NCI-H1694 treated with DMSO at 0.1 percent for 48 hours (cell line): ENCODE measurements at regions not wholly inside any gene's neighbourhood (a gene's known extent, or its start where the extent isn't known, plus 50 kb on each side); places are given as distances from the start of the nearest gene placed in this dataset.
"Not testable (repeated sequence)": the region's sequence is repeated elsewhere in the genome, so short reads cannot be mapped to it uniquely, and the experiment has no call there.

ENCODE experiments used
- DNase-seq: peaks from one replicate; lab custom pipeline; 2025; lab: John Stamatoyannopoulos, UW

DNA sequence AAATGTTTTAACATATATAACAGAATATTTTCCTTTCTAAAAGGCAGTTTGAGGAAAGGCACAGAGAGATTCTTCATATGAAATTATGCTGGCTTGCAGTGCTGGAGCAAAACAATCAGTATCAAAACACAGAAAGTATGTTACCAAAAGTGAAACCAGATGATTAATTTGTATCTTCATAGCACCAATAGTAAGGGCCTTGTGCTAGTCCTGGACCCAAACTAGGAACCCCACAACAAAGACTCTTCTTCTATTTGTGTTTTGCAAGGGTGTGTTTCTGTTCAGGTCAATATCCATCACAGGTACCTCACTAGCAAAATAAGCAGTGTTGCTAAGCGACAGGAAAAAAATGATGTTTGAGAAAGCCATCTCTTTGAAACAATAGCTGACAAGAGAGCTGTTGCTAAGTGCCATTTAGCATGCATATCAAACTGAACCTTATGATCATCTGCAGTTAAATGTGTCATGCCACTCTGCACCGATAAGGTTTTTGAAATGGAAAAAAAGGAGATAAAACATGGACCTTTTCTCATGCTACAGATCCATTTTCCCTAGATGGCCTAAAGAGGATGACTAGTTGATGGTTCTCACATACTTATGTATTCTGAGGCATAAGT lies 196.2 kb upstream of the ALG10 start:
- no peak for DNase-seq

DNA sequence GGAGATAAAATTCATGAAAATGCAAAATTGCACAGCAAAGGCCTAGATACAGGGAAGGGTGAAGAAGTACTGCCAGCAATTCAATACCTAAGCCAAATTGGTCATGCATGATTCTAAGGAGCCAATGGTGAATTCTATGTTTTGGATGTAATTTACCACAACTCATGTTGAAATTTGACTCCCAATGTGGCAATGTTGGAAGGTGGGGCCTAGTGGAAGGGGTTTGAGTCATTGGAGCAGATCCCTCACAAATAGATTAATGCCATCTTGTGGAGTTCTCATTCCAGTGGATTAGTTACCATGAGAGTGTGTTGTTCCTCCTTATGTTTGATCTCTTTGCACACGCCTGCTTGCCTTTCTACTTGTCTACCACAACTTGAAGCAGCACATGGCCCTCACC lies 194.0 kb upstream of the ALG10 start:
- no peak for DNase-seq

DNA sequence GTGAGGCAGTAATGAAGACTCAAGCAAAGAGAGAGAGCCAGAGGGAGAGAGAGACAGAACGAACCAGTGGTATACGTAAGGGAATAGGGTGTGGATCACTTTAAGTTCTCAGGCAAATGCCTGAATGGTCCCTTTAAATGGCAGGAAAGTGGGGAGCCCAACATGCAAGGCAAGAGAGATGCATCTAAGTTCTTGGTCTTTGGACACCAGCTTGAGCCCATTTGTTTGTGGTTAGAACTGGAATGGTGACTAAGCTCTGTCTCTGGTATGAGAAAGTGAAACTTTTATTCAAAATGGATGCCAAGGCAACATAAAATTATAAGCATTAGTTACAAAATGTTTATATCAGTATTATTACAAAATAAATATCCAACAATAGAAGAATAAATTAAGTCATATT lies 192.2 kb upstream of the ALG10 start:
- no peak for DNase-seq

DNA sequence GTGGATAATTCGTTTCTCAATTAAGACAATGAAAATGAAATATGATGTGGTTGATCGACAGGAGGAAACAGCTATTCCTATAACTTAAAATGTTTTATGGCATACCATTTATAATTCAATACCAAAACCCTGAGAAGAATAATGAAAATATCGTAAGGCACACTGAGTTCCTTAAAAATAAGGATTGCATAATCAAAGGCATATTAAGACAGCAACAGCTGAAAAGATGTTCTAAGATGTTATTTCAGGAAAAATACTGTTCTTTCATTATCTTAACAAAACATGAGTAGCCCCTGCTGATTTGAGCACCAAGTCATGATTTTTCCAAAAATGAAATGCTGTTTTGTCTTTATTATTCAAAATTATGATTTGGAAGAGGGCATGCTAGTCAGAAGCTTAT lies 189.4 kb upstream of the ALG10 start:
- DNase-seq, result no peak

DNA sequence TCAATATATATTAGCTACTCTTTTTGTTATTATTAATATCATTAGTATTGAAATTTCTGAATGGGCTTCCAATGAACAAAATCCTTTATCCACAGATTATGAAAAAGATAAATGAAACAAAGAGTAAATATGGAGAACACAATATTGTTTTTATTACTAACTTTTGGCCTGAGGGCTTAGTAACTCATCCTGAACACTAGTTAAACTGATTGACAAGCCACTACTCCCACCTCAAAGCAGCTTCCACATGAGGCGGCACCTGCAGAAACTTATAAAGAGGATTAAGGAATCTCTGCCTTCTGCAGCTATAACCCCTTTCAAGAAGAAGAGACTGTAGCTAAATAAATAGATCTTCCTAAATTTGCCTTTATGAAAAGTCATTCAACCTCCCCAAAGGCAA lies 187.6 kb upstream of the ALG10 start:
- DNase-seq, result no peak

DNA sequence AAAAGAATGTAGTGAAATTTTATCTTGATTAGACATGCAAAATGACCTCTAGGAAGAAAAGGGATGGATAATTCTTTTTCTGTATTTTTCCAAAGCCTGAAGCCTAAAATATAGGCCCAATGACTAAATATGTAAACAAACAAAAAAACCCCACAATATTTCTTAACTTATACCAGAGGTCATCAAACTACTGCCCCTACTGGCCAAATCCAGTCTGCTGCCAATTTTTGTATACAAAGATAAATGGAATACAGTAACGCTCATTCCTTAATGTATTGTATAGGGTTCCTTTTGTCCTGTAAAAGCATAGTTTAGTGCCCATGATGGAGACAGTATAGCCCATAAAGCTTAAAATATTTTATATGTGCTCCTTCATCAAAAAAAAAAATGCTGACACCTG lies 145.7 kb upstream of the ALG10 start:
- no peak for DNase-seq

DNA sequence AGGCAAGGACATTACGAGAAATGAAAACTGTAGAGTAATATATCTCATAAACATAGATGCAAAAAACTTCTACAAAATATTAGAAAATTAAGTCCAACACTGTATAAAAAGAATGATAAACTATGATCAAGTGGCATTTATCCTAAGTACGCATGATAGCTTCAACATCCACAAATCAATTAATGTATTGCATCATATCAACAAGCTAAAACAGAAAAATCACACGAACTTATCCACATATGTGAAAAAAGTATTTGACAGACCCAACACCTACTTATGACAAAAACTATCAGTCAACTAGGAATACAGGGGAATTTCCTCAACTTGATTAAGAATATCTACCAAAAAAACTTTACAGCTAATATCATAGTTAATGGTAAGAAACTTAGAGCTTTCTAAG lies 129.9 kb upstream of the ALG10 start:
- DNase-seq, result no peak

DNA sequence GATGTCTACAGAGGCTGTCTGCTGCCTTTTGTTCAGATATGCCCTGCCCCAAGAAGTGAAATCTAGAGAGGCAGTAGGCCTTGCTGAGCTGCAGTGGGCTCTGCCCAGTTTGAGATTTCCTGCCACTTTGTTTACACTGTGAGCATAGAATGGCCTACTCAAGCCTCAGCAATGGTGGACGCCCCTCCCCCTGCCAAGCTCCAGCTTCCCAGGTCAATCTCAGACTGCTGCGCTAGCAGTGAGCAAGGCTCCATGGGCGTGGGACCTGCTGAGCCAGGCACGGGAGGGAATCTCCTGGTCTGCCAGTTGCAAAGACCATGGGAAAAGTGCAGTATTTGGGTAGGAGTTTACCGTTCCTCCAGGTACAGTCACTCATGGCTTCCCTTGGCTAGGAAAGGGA lies 101.8 kb upstream of the ALG10 start:
- not testable (repeated sequence) for DNase-seq

DNA sequence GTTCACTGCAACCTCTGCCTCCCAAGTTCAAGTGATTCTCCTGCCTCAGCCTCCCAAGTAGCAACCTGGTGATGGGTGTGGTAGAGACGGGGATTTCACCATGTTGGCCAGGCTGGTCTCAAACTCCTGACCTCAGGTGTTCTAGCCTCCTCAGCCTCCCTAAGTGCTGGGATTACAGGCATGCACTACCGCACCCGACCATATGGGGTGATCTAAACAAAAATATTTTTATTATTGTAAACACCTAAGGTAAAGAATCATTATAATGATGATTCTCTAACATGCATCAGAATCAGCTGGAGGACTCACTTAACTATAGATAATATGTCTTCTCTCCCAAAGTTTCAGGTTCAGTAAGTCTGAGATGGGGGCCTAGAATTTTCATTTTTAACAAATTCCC lies 96.2 kb upstream of the ALG10 start:
- DNase-seq, result no peak

DNA sequence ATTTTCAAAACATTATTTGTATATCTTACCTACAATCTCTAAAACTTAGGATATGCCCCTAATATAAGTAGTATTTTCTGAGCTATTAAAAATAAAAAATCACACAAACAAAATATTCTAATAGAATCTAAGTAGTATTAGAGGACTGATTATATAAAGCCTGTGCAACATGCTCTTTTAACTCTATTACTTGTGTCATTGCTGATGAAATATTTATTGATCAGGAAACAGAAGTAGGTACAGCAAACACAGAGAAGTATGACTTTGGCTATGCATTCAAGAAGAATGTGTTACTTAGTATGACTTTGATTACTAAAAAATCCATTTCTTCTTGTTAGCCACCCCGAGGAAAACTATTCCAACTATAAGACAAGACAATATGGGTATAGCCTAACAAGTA lies 84.6 kb upstream of the ALG10 start:
- not testable (repeated sequence) for DNase-seq

DNA sequence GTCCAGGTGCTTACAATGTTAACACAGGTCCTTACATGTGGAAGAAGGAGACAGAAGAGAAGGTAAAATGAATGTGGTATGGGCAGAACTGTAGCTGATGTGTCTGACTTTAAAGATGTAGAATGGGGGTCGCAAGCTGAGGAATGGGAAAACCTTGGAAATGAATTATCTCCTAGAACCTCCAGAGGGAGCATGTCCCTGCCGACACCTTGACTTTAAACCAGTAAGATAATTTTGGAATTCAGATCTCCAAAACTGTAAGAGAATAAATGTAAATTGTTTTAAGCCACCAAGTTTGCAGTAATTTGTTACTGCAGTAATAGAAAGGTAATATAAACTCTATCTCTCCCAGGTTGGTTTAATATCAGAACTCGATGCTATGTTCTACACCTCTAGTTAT lies 80.1 kb upstream of the ALG10 start:
- no peak for DNase-seq

DNA sequence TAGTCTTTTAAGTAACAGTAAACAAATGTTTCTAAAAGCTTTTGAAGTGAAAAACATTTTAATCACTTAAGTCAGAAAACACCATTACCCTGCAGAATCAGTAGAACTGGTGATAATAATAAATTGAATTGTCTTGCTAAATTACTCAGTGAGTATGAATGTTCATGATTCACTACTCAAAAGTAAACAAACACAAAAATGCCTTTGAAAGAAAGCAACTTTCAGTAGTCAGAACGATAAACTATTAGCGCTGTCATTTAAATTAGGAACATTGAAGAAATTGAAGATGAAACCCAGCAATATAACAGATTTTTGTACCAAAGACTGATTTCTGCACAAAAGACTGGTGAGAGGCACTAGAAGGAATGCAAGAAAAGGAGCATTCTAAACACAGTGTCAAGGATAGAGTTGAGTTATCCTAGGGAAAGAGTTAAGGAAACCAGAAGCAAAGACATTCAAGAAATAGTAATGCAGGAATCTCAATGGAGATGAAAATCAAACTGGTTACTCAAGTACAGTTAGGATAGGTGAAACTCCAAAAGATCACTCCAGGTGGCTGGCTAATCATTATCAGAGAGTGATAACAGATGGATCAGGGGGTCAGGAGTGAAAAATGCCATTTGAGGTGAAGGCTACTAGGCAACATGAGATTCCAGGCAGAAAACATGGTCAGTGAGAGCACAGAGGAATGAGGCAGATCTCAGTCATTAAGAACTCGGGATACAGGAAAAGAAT lies 77.4 kb upstream of the ALG10 start:
- no peak for DNase-seq

DNA sequence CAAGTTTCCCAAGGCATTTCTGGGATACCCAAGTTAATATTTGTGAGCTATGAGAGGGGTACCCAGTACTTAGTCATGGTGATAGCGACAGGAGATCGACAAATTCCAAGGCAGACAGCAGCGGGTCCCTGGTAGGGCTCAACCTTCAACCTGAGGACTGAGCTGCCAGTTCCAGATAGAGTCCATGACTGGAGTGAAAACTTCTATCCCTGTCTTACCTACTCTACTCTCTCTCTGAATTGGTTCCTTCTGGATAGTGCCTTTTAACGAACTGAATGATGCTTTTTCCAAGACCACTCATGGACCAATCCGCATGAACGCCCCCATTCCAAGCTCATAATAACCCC lies 76.9 kb upstream of the ALG10 start:
- DNase-seq, result no peak

DNA sequence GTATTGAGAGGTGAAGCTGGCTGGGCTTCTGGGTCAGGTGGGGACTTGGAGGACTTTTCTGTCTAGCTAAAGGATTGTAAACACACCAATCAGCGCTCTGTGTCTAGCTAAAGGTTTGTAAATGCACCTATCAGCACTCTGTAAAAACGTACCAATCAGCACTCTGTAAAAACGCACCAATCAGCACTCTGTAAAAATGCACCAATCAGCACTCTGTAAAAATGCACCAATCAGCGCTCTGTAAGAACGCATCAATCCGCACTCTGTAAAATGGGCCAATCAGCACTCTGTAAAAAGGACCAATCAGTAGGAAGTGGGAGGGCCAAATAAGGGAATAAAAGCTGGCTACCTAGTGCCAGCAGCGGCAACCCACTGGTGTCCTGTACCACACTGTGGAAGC lies 56.1 kb upstream of the ALG10 start:
- DNase-seq, result not testable (repeated sequence)

DNA sequence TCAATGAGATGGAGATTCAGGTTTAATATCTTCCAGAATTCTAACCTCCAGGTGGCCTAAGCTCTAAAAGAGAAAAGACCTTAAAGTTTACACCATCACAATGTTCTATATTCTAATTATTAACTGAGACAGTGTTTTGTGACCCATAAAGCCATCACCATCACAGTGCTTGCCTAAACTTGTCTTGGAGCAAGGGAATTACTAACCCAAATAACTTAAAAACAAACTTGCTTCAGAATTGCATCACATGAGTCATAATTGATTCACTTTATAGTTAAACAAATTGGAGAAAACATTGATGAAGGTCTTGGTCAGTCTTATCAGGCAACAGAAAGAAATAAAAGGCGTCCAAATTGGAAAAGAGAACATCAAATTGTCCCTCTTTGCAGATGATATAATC lies 54.5 kb upstream of the ALG10 start:
- no peak for DNase-seq
